ENCODE measurements at regions not wholly inside any gene's neighbourhood (a gene's known extent, or its start where the extent isn't known, plus 50 kb on each side); places are given as distances from the start of the nearest gene placed in this dataset.

- TF ChIP-seq CTCF (optimal IDR thresholded peaks at IDR 0.05 in 1 of 3, IDR thresholded peaks at IDR 0.05 in 1 of 3, conservative IDR thresholded peaks at IDR 0.05 in 1 of 3; ENCODE audit: extremely low read depth in 1 of 3, insufficient read depth in 2 of 3, low read length in 3 of 3) (no peak), EZH2 (IDR thresholded peaks at IDR 0.05; ENCODE audit: low read length) (no peak)
Measured at GRCh38 chr13:74414458-74414857, 280.3 kb upstream of the KLF12 start.
